Activated T-helper 2 cell treated with anti-CD3 and anti-CD28 coated beads, Interferon-gamma antibody, Interleukin-2, Interleukin-4, amounts not matched to agents 10 μg/mL and 5 μg/mL and 100 μg/mL, durations not matched to agents 14 hours and 24 hours and 36 hours (primary cell): ENCODE measurements at regions not wholly inside any gene's neighbourhood (a gene's known extent, or its start where the extent isn't known, plus 50 kb on each side); places are given as distances from the start of the nearest gene placed in this dataset.
"Not testable (repeated sequence)": the region's sequence is repeated elsewhere in the genome, so short reads cannot be mapped to it uniquely, and the experiment has no call there.

ENCODE experiments used
- DNase-seq: peaks from one replicate; pipeline ENCODE4 v3.0.0; 2021; ENCODE audit warnings: low spot score
- H3K27ac Mint-ChIP-seq: one replicate; pipeline ENCODE4 v1.8.0; 2021; ENCODE audit warnings: mixed read lengths
- H3K27me3 Mint-ChIP-seq: one replicate; pipeline ENCODE4 v1.8.0; 2021; ENCODE audit warnings: low read depth, mixed read lengths
- H3K36me3 Mint-ChIP-seq: one replicate; pipeline ENCODE4 v1.8.0; 2021; ENCODE audit warnings: low read depth, mixed read lengths
- H3K4me1 Mint-ChIP-seq: one replicate; pipeline ENCODE4 v1.8.0; 2021; ENCODE audit warnings: low read depth, mixed read lengths
- H3K4me3 Mint-ChIP-seq: one replicate; pipeline ENCODE4 v1.8.0; 2021; ENCODE audit warnings: low read depth, mild to moderate bottlenecking, moderate library complexity, mixed read lengths
- H3K9me3 Mint-ChIP-seq: one replicate; pipeline ENCODE4 v1.8.0; 2021; ENCODE audit warnings: mixed read lengths
- intact Hi-C: fragments of 100-400 bp; cut with micrococcal nuclease; formaldehyde crosslinking; loops from one replicate; pipeline ENCODE4 v1.15.1; 2023

- DNase-seq = no peak
- H3K4me1 Mint-ChIP-seq = no peaks in the 10 kb centered on the region
Observed at GRCh38 chr7:125847692-125848091, 918.1 kb upstream of the POT1 start.

DNA sequence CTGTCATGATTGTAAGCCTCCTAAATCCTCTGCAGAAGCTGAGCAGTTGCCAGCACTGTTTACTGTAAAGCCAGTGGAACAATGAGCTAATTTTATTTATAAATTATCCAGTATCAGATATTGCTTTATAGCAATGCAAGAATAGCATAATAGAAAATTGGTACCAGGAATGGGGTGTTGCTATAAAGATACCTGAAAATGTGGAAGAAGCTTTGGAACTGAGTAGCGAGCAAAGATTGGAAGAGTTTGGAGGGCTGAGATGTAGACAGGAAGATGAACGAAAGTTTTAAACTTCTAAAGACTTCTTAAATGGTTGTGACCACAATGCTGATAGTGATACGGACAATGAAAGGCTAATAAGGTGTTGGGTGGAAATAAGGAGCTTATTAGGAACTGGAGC lies 917.4 kb upstream of the POT1 start:
- intact Hi-C loops = no loop called here
- H3K4me3 Mint-ChIP-seq = no peak overlapping the region
- H3K27ac Mint-ChIP-seq = no peak overlapping the region
- H3K9me3 Mint-ChIP-seq = peaks cover 44% of the 10 kb centered on the region
- DNase-seq = no peak
- H3K4me1 Mint-ChIP-seq = no peaks in the 10 kb centered on the region
- H3K36me3 Mint-ChIP-seq = no peaks in the 10 kb centered on the region
- no peaks in the 10 kb centered on the region for H3K27me3 Mint-ChIP-seq

More at GRCh38 chr7:125847692-125848091, 918.1 kb upstream of the POT1 start:
- Mint-ChIP-seq H3K4me3 (no peak overlapping the region), H3K36me3 (no peaks in the 10 kb centered on the region), H3K27me3 (no peaks in the 10 kb centered on the region), H3K27ac (no peak overlapping the region), H3K9me3 (peaks cover 47% of the 10 kb centered on the region)
- intact Hi-C loops = no loop called here

- intact Hi-C loops = no loop called here
- Mint-ChIP-seq H3K27ac (no peak overlapping the region), H3K36me3 (no peaks in the 10 kb centered on the region), H3K4me3 (no peak overlapping the region), H3K27me3 (no peaks in the 10 kb centered on the region), H3K4me1 (no peaks in the 10 kb centered on the region), H3K9me3 (peaks cover 43% of the 10 kb centered on the region)
- no peak for DNase-seq
Observed at GRCh38 chr7:125845686-125846085, 916.1 kb upstream of the POT1 start.

- Mint-ChIP-seq H3K36me3 (no peaks in the 10 kb centered on the region), H3K4me1 (no peaks in the 10 kb centered on the region)
Observed at GRCh38 chr7:125834421-125834820, 904.8 kb upstream of the POT1 start.

GRCh38 chr7:125833839-125834238 lies 904.2 kb upstream of the POT1 start:
- Mint-ChIP-seq H3K4me3 (no peak overlapping the region), H3K27me3 (no peaks in the 10 kb centered on the region), H3K36me3 (no peaks in the 10 kb centered on the region), H3K4me1 (no peaks in the 10 kb centered on the region), H3K9me3 (peaks cover 29% of the 10 kb centered on the region), H3K27ac (no peak overlapping the region)
- no peak for DNase-seq
- intact Hi-C loops = no loop called here

More at GRCh38 chr7:125834421-125834820, 904.8 kb upstream of the POT1 start:
- H3K4me3 Mint-ChIP-seq = no peak overlapping the region
- intact Hi-C loops = no loop called here
- H3K27me3 Mint-ChIP-seq = no peaks in the 10 kb centered on the region
- H3K27ac Mint-ChIP-seq = no peak overlapping the region
- DNase-seq = no peak
- H3K9me3 Mint-ChIP-seq = peaks cover 25% of the 10 kb centered on the region

DNA sequence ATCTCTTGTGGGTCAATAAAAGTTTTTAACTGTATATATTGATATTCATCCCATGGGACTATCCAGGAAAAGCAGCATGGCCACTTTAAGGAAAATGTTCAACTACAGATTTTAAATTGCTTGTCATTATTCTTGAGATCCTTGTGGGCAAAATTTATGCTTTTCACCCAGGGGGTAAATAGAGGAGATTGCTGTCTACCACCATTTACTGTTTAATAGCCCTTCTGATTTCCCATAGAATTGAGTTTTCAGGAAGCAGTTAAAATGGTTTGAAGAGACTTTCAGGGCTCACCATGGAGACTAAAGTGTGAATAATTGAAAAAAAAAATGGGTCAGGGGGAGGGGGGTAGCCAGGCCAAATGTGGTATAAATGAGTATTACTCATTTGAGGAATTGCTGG lies 901.1 kb upstream of the POT1 start:
- Mint-ChIP-seq H3K9me3 (peaks cover 49% of the 10 kb centered on the region), H3K27ac (no peak overlapping the region), H3K4me3 (no peak overlapping the region), H3K4me1 (no peaks in the 10 kb centered on the region), H3K27me3 (no peaks in the 10 kb centered on the region), H3K36me3 (no peaks in the 10 kb centered on the region)
- no peak for DNase-seq
- intact Hi-C loops = no loop called here

GRCh38 chr7:125828153-125828700 lies 898.6 kb upstream of the POT1 start:
- Mint-ChIP-seq H3K9me3 (peaks cover 37% of the 10 kb centered on the region), H3K36me3 (no peaks in the 10 kb centered on the region), H3K4me3 (no peak overlapping the region), H3K27me3 (no peaks in the 10 kb centered on the region), H3K27ac (no peak overlapping the region), H3K4me1 (no peaks in the 10 kb centered on the region)
- intact Hi-C loops = no loop called here
- no peak for DNase-seq

GRCh38 chr7:125823538-125823937 lies 893.9 kb upstream of the POT1 start:
- Mint-ChIP-seq H3K9me3 (peaks cover 20% of the 10 kb centered on the region), H3K27ac (no peak overlapping the region), H3K36me3 (no peaks in the 10 kb centered on the region), H3K4me1 (no peaks in the 10 kb centered on the region), H3K27me3 (no peaks in the 10 kb centered on the region), H3K4me3 (no peak overlapping the region)
- no peak for DNase-seq
- intact Hi-C loops = no loop called here

- intact Hi-C loops = no loop called here
Observed at GRCh38 chr7:125820495-125820894, 890.9 kb upstream of the POT1 start.

GRCh38 chr7:125814100-125814499 lies 884.5 kb upstream of the POT1 start:
- no peak overlapping the region for H3K4me3 Mint-ChIP-seq
- intact Hi-C loops = no loop called here
- H3K9me3 Mint-ChIP-seq = peaks cover 3% of the 10 kb centered on the region
- H3K27ac Mint-ChIP-seq = no peak overlapping the region
- no peaks in the 10 kb centered on the region for H3K4me1 Mint-ChIP-seq
- DNase-seq = no peak
- no peaks in the 10 kb centered on the region for H3K36me3 Mint-ChIP-seq
- H3K27me3 Mint-ChIP-seq = no peaks in the 10 kb centered on the region

More at GRCh38 chr7:125820495-125820894, 890.9 kb upstream of the POT1 start:
- Mint-ChIP-seq H3K4me1 (no peaks in the 10 kb centered on the region), H3K36me3 (no peaks in the 10 kb centered on the region), H3K4me3 (no peak overlapping the region), H3K9me3 (no peaks in the 10 kb centered on the region), H3K27ac (no peak overlapping the region), H3K27me3 (no peaks in the 10 kb centered on the region)
- no peak for DNase-seq

DNA sequence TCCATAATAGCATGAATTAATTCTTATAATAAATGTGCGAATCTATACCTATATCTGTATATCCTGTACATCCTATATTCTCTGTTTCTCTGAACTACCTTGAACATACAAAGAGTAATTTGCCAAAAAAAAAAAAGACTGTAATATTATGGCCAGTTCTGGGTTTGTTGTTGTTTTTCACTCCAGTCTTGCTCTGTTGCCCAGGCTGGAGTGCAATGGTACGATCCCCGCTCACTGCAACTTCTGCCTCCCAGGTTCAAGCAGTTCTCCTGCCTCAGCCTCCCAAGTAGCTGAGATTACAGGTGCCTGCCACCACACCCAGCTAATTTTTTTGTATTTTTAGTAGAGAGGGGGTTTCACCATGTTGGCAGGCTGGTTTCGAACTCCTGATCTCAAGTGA lies 876.9 kb upstream of the POT1 start:
- intact Hi-C loops, H3K4me1 Mint-ChIP-seq: not testable (repeated sequence)

DNA sequence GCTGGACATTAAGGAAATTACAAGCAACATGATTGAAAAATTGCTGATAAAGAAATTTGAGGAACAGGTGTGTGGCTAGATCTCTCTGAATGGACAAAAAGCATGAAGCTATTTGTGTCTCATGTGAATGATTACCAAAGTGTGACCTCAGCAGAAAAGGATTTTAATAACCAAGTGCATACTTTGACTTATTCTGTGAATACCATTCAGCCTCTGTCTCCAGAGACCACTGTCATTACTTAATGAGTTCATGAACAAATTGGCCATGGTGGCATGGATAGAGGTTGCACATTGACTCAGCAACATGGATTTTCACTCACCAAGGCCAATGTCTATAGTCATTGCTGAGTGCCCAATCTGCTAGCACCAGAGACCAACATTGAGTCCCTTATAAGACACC lies 874.6 kb upstream of the POT1 start:
- H3K27me3 Mint-ChIP-seq = no peaks in the 10 kb centered on the region
- intact Hi-C loops = no loop called here
- peaks cover 38% of the 10 kb centered on the region for H3K9me3 Mint-ChIP-seq
- DNase-seq = no peak
- no peak overlapping the region for H3K4me3 Mint-ChIP-seq
- no peaks in the 10 kb centered on the region for H3K4me1 Mint-ChIP-seq
- no peaks in the 10 kb centered on the region for H3K36me3 Mint-ChIP-seq
- H3K27ac Mint-ChIP-seq = no peak overlapping the region

More for the DNA sequence above, 876.9 kb upstream of the POT1 start:
- H3K27ac Mint-ChIP-seq, H3K27me3 Mint-ChIP-seq, DNase-seq, H3K36me3 Mint-ChIP-seq, H3K4me3 Mint-ChIP-seq: not testable (repeated sequence)
- peaks cover 32% of the 10 kb centered on the region for H3K9me3 Mint-ChIP-seq

DNA sequence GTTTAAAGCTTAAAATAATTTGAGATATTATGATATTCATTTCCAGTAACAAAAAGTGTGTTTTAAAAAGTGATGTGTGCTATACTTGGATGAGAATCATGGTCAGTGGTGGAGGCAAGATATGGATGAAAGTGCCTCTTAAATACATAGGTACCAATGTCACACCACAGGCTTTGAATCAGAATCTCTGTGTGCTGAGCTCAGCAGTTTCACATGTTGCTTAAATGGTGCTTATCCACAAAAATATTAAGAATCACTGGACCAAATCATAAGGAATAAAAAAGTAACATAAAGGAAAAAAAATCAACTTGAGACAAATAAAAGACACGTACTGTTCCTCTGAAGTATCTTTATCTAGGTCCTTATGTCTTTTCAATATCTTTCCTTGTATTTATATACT lies 850.5 kb upstream of the POT1 start:
- Mint-ChIP-seq H3K27me3 (no peaks in the 10 kb centered on the region), H3K9me3 (peaks cover 25% of the 10 kb centered on the region), H3K4me3 (no peak overlapping the region), H3K27ac (no peak overlapping the region), H3K36me3 (no peaks in the 10 kb centered on the region), H3K4me1 (no peaks in the 10 kb centered on the region)
- no peak for DNase-seq
- intact Hi-C loops = no loop called here

- Mint-ChIP-seq H3K9me3 (peaks cover 25% of the 10 kb centered on the region), H3K4me3 (no peak overlapping the region), H3K4me1 (no peaks in the 10 kb centered on the region), H3K36me3 (no peaks in the 10 kb centered on the region), H3K27me3 (no peaks in the 10 kb centered on the region), H3K27ac (no peak overlapping the region)
- DNase-seq = no peak
- intact Hi-C loops = no loop called here
Observed at GRCh38 chr7:125775317-125775716, 845.7 kb upstream of the POT1 start.
